Stomach (tissue), 8 donors: ENCODE measurements at regions not wholly inside any gene's neighbourhood (a gene's known extent, or its start where the extent isn't known, plus 50 kb on each side); places are given as distances from the start of the nearest gene placed in this dataset.

Source experiments
- DNase-seq, 2 donors: peaks; one replicate each; pipeline versions ENCODE4 v3.0.0 to v3.0.0-alpha.2; 2013 to 2019
- H3K27ac ChIP-seq, 5 donors: fragments of 200-600 bp in 4 of 5; sonication (generic) in 4 of 5; one replicate each; pipeline ENCODE4 v1.5.1; 2013 to 2019; ENCODE audit warnings: mild to moderate bottlenecking in 1 of 5, moderate library complexity in 1 of 5
- H3K27me3 ChIP-seq, 3 donors: fragments of 200-600 bp; sonication (generic); one replicate each; pipeline ENCODE4 v1.5.1; 2017 to 2019; ENCODE audit warnings: mixed run types in 1 of 3
- H3K36me3 ChIP-seq, 4 donors: fragments of 200-600 bp; sonication (generic); 1 replicate in 3 of 4; 2 replicates in 1 of 4; pipeline ENCODE4 v1.5.1; 2016 to 2019
- H3K4me1 ChIP-seq, 4 donors: fragments of 200-600 bp; sonication (generic); one replicate each; pipeline ENCODE4 v1.5.1; 2016 to 2019
- H3K4me3 ChIP-seq, 4 donors: fragments of 200-600 bp; sonication (generic) in 3 of 4; one replicate each; pipeline ENCODE4 v1.5.1; 2016 to 2019; ENCODE audit warnings: mild to moderate bottlenecking in 1 of 4
- H3K9me3 ChIP-seq, 4 donors: fragments of 200-600 bp; sonication (generic); one replicate each; pipeline ENCODE4 v1.5.1; 2016 to 2019
- CTCF ChIP-seq, 7 experiments: fragments of 450-650 bp in 4 of 7; fragments of 200-600 bp in 3 of 7; sonication (generic) in 3 of 7; IDR thresholded peaks; one replicate each; pipeline ENCODE4 v1.5.1; 2016 to 2019; ENCODE audit warnings: antibody characterized with exemption in 7 of 7, control low read depth in 2 of 7, mild to moderate bottlenecking in 1 of 7
- EP300 ChIP-seq: sonication (generic); formaldehyde crosslinking; IDR thresholded peaks from one replicate; pipeline ENCODE4 v1.6.1; 2017; ENCODE audit warnings: antibody characterized with exemption
- POLR2A ChIP-seq, 4 donors: fragments of 450-650 bp; IDR thresholded peaks; one replicate each; pipeline ENCODE4 v1.6.1; 2016; ENCODE audit warnings: antibody characterized with exemption in 4 of 4, control low read depth in 2 of 4, mild to moderate bottlenecking in 1 of 4, moderate library complexity in 1 of 4
- POLR2AphosphoS5 ChIP-seq, 3 donors: sonication (generic); formaldehyde crosslinking; IDR thresholded peaks; one replicate each; pipeline ENCODE4 v1.6.1; 2016; ENCODE audit warnings: antibody characterized with exemption in 3 of 3
- WGBS, 5 donors: extraction: QIAGEN DNeasy Blood & Tissue Kit in 3 of 5; methylation state at CpG; one replicate each; pipeline versions ENCODE4 v1.1.5 to v1.1.7; 2013 to 2018; 5-methylcytosine and 5-hydroxymethylcytosine counted together
- intact Hi-C: fragments of 100-400 bp; cut with DNase I; formaldehyde crosslinking; loops from one replicate; pipeline ENCODE4 v1.15.1; 2023; ENCODE audit warnings: low total_unique reads
- donor health status: healthy with polysubstance abuse.
- donor health status: Bipolar disorder and iron deficiency.
- donor health status: healthy.

- Histone ChIP-seq H3K4me3 (no peak overlapping the region), H3K27ac (no peak overlapping the region), H3K27me3 (peaks cover 0 to 4% (median 0%) of the 10 kb centered on the region in 3 donors), H3K4me1 (no peaks in the 10 kb centered on the region), H3K36me3 (no peaks in the 10 kb centered on the region), H3K9me3 (no peaks in the 10 kb centered on the region)
- intact Hi-C loops: no loop called here
- WGBS, 5 donors: 71 to 85% (median 82%) methylated on average over 2 of the region's 2 CpGs
- DNase-seq: no peak
- no peak for TF ChIP-seq EP300
- TF ChIP-seq CTCF (IDR thresholded peaks at IDR 0.05): no peak
- no peak for TF ChIP-seq POLR2A (IDR thresholded peaks at IDR 0.05)
- TF ChIP-seq POLR2AphosphoS5 (IDR thresholded peaks at IDR 0.05): no peak
Observed at GRCh38 chr10:128817636-128818035, 649.4 kb upstream of the MGMT start.

- intact Hi-C loops: no loop called here
- no peaks in the 10 kb centered on the region for H3K36me3 ChIP-seq
- no peaks in the 10 kb centered on the region for H3K9me3 ChIP-seq
- H3K27ac ChIP-seq: no peak overlapping the region
- TF ChIP-seq POLR2A (IDR thresholded peaks at IDR 0.05): no peak
- TF ChIP-seq POLR2AphosphoS5 (IDR thresholded peaks at IDR 0.05): no peak
- no peak for TF ChIP-seq CTCF (IDR thresholded peaks at IDR 0.05)
- TF ChIP-seq EP300: no peak
- H3K4me1 ChIP-seq: no peaks in the 10 kb centered on the region
- no peak overlapping the region for H3K4me3 ChIP-seq
- H3K27me3 ChIP-seq: peaks cover 0 to 10% (median 0%) of the 10 kb centered on the region in 3 donors
- no peak for DNase-seq
- 61 to 79% (median 70%) methylated on average over 7 of the region's 7 CpGs for WGBS, 5 donors
Observed at GRCh38 chr10:128820663-128821062, 646.4 kb upstream of the MGMT start.

GRCh38 chr10:128823201-128823600, 643.8 kb upstream of the MGMT start:
- no peak overlapping the region for H3K4me3 ChIP-seq
- intact Hi-C loops: no loop called here
- H3K36me3 ChIP-seq: no peaks in the 10 kb centered on the region
- TF ChIP-seq POLR2A (IDR thresholded peaks at IDR 0.05) (no peak), POLR2AphosphoS5 (IDR thresholded peaks at IDR 0.05) (no peak), EP300 (no peak), CTCF (IDR thresholded peaks at IDR 0.05) (no peak)
- DNase-seq: no peak
- no peaks in the 10 kb centered on the region for H3K4me1 ChIP-seq
- 88 to 93% (median 91%) methylated on average over 16 of the region's 16 CpGs for WGBS, 5 donors
- H3K27ac ChIP-seq: no peak overlapping the region
- no peaks in the 10 kb centered on the region for H3K9me3 ChIP-seq
- peaks cover 0 to 16% (median 0%) of the 10 kb centered on the region in 3 donors for H3K27me3 ChIP-seq

GRCh38 chr10:128825626-128826025, 641.4 kb upstream of the MGMT start:
- no peak for TF ChIP-seq EP300
- H3K4me3 ChIP-seq: no peak overlapping the region
- H3K27me3 ChIP-seq: peaks cover 0 to 16% (median 0%) of the 10 kb centered on the region in 3 donors
- no peak for DNase-seq
- H3K9me3 ChIP-seq: no peaks in the 10 kb centered on the region
- no peaks in the 10 kb centered on the region for H3K4me1 ChIP-seq
- H3K27ac ChIP-seq: no peak overlapping the region
- H3K36me3 ChIP-seq: no peaks in the 10 kb centered on the region
- intact Hi-C loops: no loop called here
- whole genome bisulfite sequencing, 5 donors: 64 to 76% (median 72%) methylated on average over 6 of the region's 6 CpGs

- H3K27me3 ChIP-seq: no peaks in the 10 kb centered on the region
- intact Hi-C loops: no loop called here
Observed at GRCh38 chr10:128833671-128834070, 633.4 kb upstream of the MGMT start.

More at GRCh38 chr10:128833671-128834070, 633.4 kb upstream of the MGMT start:
- Histone ChIP-seq H3K9me3 (no peaks in the 10 kb centered on the region), H3K36me3 (no peaks in the 10 kb centered on the region), H3K4me1 (no peaks in the 10 kb centered on the region), H3K4me3 (no peak overlapping the region), H3K27ac (no peak overlapping the region)
- 75 to 85% (median 82%) methylated on average over 5 of the region's 5 CpGs for WGBS, 5 donors
- DNase-seq: peak in 1 of 2 donors; percentile 51
- TF ChIP-seq POLR2A (IDR thresholded peaks at IDR 0.05) (no peak), POLR2AphosphoS5 (IDR thresholded peaks at IDR 0.05) (no peak), EP300 (no peak), CTCF (IDR thresholded peaks at IDR 0.05) (no peak)
